ENCODE measurements at regions not wholly inside any gene's neighbourhood (a gene's known extent, or its start where the extent isn't known, plus 50 kb on each side); places are given as distances from the start of the nearest gene placed in this dataset.

GRCh38 chr4:31328932-31329331 lies 608.8 kb downstream of the PCDH7 start:
- Histone ChIP-seq H3K27me3 (ENCODE audit: low read length) (no peaks in the 10 kb centered on the region), H3K9ac (ENCODE audit: low read length) (no peak overlapping the region), H4K20me1 (ENCODE audit: low read length) (no peaks in the 10 kb centered on the region), H3K4me1 (ENCODE audit: insufficient read depth, low read length) (peaks cover 7% of the 10 kb centered on the region), H3K9me3 (ENCODE audit: low read length) (no peaks in the 10 kb centered on the region), H2AFZ (ENCODE audit: low read length) (no peak overlapping the region), H3K79me2 (ENCODE audit: low read length) (no peaks in the 10 kb centered on the region), H3K36me3 (ENCODE audit: low read depth, low read length) (no peaks in the 10 kb centered on the region), H3K27ac (ENCODE audit: low read length) (no peak overlapping the region), H3K4me3 (ENCODE audit: low read length) (no peak overlapping the region), H3K9me2 (replicated peaks; ENCODE audit: low read length) (no peaks in the 10 kb centered on the region), H3K4me2 (ENCODE audit: low read length) (no peak overlapping the region), H3F3A (ENCODE audit: low read length, unreplicated experiment) (no peaks in the 10 kb centered on the region)
- no TSS peak for BruUV-seq (replicated peaks)
- no peak for TF ChIP-seq CTCF (conservative IDR thresholded peaks at IDR 0.05; ENCODE audit: low read depth, low read length)
- TF ChIP-seq EZH2 (IDR thresholded peaks at IDR 0.05; ENCODE audit: low read length, unreplicated experiment): no peak
- TF ChIP-seq EZH2phosphoT487 (IDR thresholded peaks at IDR 0.05; ENCODE audit: borderline replicate concordance, low read length): no peak
- intact Hi-C loops (cut with micrococcal nuclease): no loop called here
- DNase-seq (no peak), ATAC-seq (no peak)
- CTCF ChIA-PET: no interaction called here
- POLR2A ChIA-PET (ENCODE audit: unreplicated experiment): no interaction called here

- Histone ChIP-seq H3K4me1 (ENCODE audit: insufficient read depth, low read length) (peaks cover 18% of the 10 kb centered on the region), H3K36me3 (ENCODE audit: low read depth, low read length) (no peaks in the 10 kb centered on the region), H3K27me3 (ENCODE audit: low read length) (no peaks in the 10 kb centered on the region), H3F3A (ENCODE audit: low read length, unreplicated experiment) (no peaks in the 10 kb centered on the region), H2AFZ (ENCODE audit: low read length) (no peak overlapping the region), H3K9me2 (replicated peaks; ENCODE audit: low read length) (no peaks in the 10 kb centered on the region), H4K20me1 (ENCODE audit: low read length) (no peaks in the 10 kb centered on the region), H3K9ac (ENCODE audit: low read length) (peak overlapping the region; percentile 29; the same call in 1 of the 2 replicates), H3K4me2 (ENCODE audit: low read length) (peak overlapping the region; percentile 26), H3K79me2 (ENCODE audit: low read length) (no peaks in the 10 kb centered on the region), H3K4me3 (ENCODE audit: low read length) (no peak overlapping the region), H3K27ac (ENCODE audit: low read length) (peak overlapping the region; percentile 81), H3K9me3 (ENCODE audit: low read length) (no peaks in the 10 kb centered on the region)
- ChIA-PET CTCF (no interaction called here), POLR2A (ENCODE audit: unreplicated experiment) (no interaction called here)
- intact Hi-C loops (cut with micrococcal nuclease): no loop called here
- no peak for TF ChIP-seq EZH2phosphoT487 (IDR thresholded peaks at IDR 0.05; ENCODE audit: borderline replicate concordance, low read length)
- no peak for TF ChIP-seq CTCF (conservative IDR thresholded peaks at IDR 0.05; ENCODE audit: low read depth, low read length)
- TF ChIP-seq EZH2 (IDR thresholded peaks at IDR 0.05; ENCODE audit: low read length, unreplicated experiment): no peak
- ATAC-seq (peak; percentile 97), DNase-seq (peak; percentile 68)
- BruUV-seq (replicated peaks): no TSS peak
Observed at GRCh38 chr4:31334086-31334910, 614.1 kb downstream of the PCDH7 start.

- Histone ChIP-seq H3K4me1 (ENCODE audit: insufficient read depth, low read length) (peaks cover 18% of the 10 kb centered on the region), H2AFZ (ENCODE audit: low read length) (no peak overlapping the region), H3K79me2 (ENCODE audit: low read length) (no peaks in the 10 kb centered on the region), H4K20me1 (ENCODE audit: low read length) (no peaks in the 10 kb centered on the region), H3K9me2 (replicated peaks; ENCODE audit: low read length) (no peaks in the 10 kb centered on the region), H3K27me3 (ENCODE audit: low read length) (no peaks in the 10 kb centered on the region), H3K27ac (ENCODE audit: low read length) (no peak overlapping the region), H3K4me3 (ENCODE audit: low read length) (no peak overlapping the region), H3K36me3 (ENCODE audit: low read depth, low read length) (no peaks in the 10 kb centered on the region), H3F3A (ENCODE audit: low read length, unreplicated experiment) (no peaks in the 10 kb centered on the region), H3K9me3 (ENCODE audit: low read length) (no peaks in the 10 kb centered on the region), H3K4me2 (ENCODE audit: low read length) (no peak overlapping the region), H3K9ac (ENCODE audit: low read length) (no peak overlapping the region)
- ChIA-PET CTCF (no interaction called here), POLR2A (ENCODE audit: unreplicated experiment) (interaction anchor here (0.5 kb wide), 1 partner anchor 74 kb away, joined by 3 read pairs; no protein-coding TSS in a partner anchor)
- DNase-seq (no peak), ATAC-seq (no peak)
- TF ChIP-seq EZH2 (IDR thresholded peaks at IDR 0.05; ENCODE audit: low read length, unreplicated experiment) (no peak), CTCF (conservative IDR thresholded peaks at IDR 0.05; ENCODE audit: low read depth, low read length) (no peak), EZH2phosphoT487 (IDR thresholded peaks at IDR 0.05; ENCODE audit: borderline replicate concordance, low read length) (no peak)
- intact Hi-C loops (cut with micrococcal nuclease): no loop called here
- BruUV-seq (replicated peaks): no TSS peak
Observed at GRCh38 chr4:31338000-31338399, 617.8 kb downstream of the PCDH7 start.
